Activated B cell treated with CpG ODN at 0.5 μM for 24 hours (primary cell): ENCODE measurements at regions not wholly inside any gene's neighbourhood (a gene's known extent, or its start where the extent isn't known, plus 50 kb on each side); places are given as distances from the start of the nearest gene placed in this dataset.

Source experiments
- ATAC-seq: fragments of 200-7000 bp; cut with Tn5 transposase; one replicate; pipeline ENCODE4 v1.10.0; 2021; ENCODE audit warnings: low read depth, mild to moderate bottlenecking, moderate library complexity
- CTCF ChIA-PET: fragments of 350-600 bp; sonication (Branson Sonifier 250); formaldehyde crosslinking; loops from one replicate; lab custom pipeline; 2021; ENCODE audit warnings: antibody characterized with exemption; lab: Charles Lee
- POLR2A ChIA-PET: fragments of 350-600 bp; sonication (Branson Sonifier 250); formaldehyde crosslinking; loops from one replicate; lab custom pipeline; 2021; ENCODE audit warnings: antibody characterized with exemption; lab: Charles Lee
- DNase-seq: peaks from one replicate; pipeline ENCODE4 v3.0.0; 2022
- H3K27ac Mint-ChIP-seq: one replicate; pipeline ENCODE4 v1.8.0; 2020; ENCODE audit warnings: mixed read lengths
- H3K27me3 Mint-ChIP-seq: one replicate; pipeline ENCODE4 v1.8.0; 2021; ENCODE audit warnings: mixed read lengths
- H3K36me3 Mint-ChIP-seq: one replicate; pipeline ENCODE4 v1.8.0; 2021; ENCODE audit warnings: low read depth, mixed read lengths
- H3K4me1 Mint-ChIP-seq: one replicate; pipeline ENCODE4 v1.8.0; 2021; ENCODE audit warnings: mixed read lengths
- H3K4me3 Mint-ChIP-seq: one replicate; pipeline ENCODE4 v1.8.0; 2020; ENCODE audit warnings: mild to moderate bottlenecking, mixed read lengths
- H3K9me3 Mint-ChIP-seq: one replicate; pipeline ENCODE4 v1.8.0; 2020; ENCODE audit warnings: mixed read lengths
- CTCF ChIP-seq: fragments of 200-600 bp; IDR thresholded peaks from one replicate; pipeline ENCODE4 v1.8.0; 2022; ENCODE audit warnings: antibody characterized with exemption, mild to moderate bottlenecking
- intact Hi-C: fragments of 100-400 bp; cut with micrococcal nuclease; formaldehyde crosslinking; loops from one replicate; pipeline ENCODE4 v1.15.1; 2024

DNA sequence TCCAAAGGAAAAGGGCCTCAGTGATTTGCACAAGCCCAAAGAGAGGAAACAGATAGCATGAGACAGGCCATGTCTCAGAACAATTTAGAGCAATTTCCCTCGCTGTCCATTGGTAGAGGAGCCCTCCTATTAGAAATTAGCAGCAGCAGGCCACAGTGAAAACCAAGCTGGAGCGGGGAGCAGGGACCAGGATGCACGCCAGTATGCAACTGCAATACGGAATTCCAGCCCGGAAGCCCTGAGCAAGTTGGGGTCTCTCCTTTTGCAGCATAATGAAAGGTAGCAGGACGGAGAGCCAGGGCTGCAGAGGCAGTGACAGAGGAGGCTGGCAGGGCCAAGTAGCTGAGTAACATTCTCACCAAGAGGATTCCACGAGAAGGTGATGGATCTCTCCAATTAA, 84.9 kb upstream of the CLMN start:
- Mint-ChIP-seq H3K36me3 (peaks cover 13% of the 10 kb centered on the region), H3K4me1 (peaks cover 2% of the 10 kb centered on the region), H3K9me3 (no peaks in the 10 kb centered on the region), H3K4me3 (no peak overlapping the region), H3K27me3 (no peaks in the 10 kb centered on the region), H3K27ac (no peak overlapping the region)
- ChIA-PET CTCF (no interaction called here), POLR2A (no interaction called here)
- DNase-seq: no peak
- TF ChIP-seq CTCF: no peak
- intact Hi-C loops: no loop called here
- ATAC-seq: no peak

DNA sequence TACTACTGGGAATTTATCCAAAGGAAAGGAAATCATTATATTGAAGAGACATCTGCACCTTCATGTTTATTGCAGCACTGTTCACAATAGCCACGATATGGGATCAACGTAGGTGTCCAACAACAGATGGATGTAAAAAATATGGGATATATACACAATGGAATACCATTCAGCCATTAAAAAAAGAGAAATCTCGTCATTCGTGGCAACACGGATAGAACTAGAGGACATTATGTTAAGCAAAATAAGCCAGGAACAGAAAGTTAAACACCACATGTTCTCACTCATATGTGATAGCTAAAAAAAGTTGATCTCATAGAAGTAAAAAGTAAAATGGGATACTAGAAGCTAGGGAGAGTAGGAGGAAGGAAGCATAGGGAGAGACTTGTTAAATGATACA, 82.9 kb upstream of the CLMN start:
- Mint-ChIP-seq H3K27ac (no peak overlapping the region), H3K36me3 (peaks cover 3% of the 10 kb centered on the region), H3K4me1 (peaks cover 2% of the 10 kb centered on the region), H3K9me3 (no peaks in the 10 kb centered on the region), H3K27me3 (no peaks in the 10 kb centered on the region), H3K4me3 (no peak overlapping the region)
- ChIA-PET CTCF (interaction anchor here (1.2 kb wide), 1 partner anchor 40 kb away, joined by 4 read pairs; no protein-coding TSS in a partner anchor), POLR2A (no interaction called here)
- no peak for TF ChIP-seq CTCF
- intact Hi-C loops: no loop called here
- DNase-seq: no peak
- ATAC-seq: no peak

GRCh38 chr14:95402176-95402575, 82.5 kb upstream of the CLMN start:
- ChIA-PET CTCF (interaction anchor here (1.2 kb wide), 1 partner anchor 40 kb away, joined by 4 read pairs; no protein-coding TSS in a partner anchor), POLR2A (no interaction called here)
- Mint-ChIP-seq H3K36me3 (peaks cover 2% of the 10 kb centered on the region), H3K9me3 (no peaks in the 10 kb centered on the region), H3K4me3 (no peak overlapping the region), H3K4me1 (peaks cover 2% of the 10 kb centered on the region), H3K27me3 (no peaks in the 10 kb centered on the region), H3K27ac (no peak overlapping the region)
- no peak for DNase-seq
- intact Hi-C loops: no loop called here
- no peak for ATAC-seq
- no peak for TF ChIP-seq CTCF

DNA sequence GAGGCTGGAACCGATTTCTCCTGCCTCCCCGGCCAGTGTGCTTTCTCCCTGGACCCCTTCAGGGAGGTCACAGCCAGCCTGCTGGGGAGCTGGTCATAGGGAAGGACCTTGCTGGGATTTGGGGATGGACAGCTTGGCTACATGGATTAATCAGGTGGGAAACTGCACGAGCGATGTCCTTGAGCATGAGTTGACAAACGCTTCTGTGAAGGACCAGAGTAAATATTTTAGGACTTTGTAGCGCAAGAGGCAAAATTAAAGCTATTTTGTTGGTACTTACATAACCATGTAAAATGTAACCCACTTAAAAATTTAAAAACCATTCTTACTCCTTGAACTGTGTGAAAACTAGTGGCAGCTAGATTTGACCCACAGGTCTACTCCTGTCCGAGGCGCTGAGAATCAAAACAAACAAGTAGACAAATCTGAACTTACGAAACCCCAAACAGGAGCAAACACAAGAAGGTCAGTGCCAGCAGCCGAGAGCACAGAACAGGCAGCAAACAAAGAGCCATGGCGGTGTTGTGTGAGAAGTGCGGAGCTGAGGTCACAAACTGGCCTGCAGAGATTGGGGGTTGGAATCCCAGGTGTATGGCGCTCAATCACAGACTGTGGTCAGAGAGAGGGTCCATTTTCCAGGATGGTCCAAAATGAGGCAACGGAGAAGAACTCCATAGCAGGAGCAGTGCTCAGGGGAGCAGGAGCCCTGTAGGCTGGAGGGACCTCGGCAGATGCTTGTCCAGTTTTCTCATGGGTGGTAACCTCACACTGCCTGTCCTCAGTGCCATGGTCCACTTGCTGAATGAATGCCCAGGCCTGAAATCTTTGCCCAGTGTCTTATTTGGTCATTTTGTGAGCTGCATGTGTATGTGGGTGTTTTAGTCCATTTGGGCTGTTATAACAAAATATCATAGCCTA, 79.2 kb upstream of the CLMN start:
- ChIA-PET CTCF (no interaction called here), POLR2A (no interaction called here)
- H3K27ac Mint-ChIP-seq: peak overlapping the region; percentile 6
- TF ChIP-seq CTCF: no peak
- no peaks in the 10 kb centered on the region for H3K36me3 Mint-ChIP-seq
- intact Hi-C loops: no loop called here
- no peaks in the 10 kb centered on the region for H3K9me3 Mint-ChIP-seq
- no peak overlapping the region for H3K4me3 Mint-ChIP-seq
- H3K4me1 Mint-ChIP-seq: peaks cover 5% of the 10 kb centered on the region
- ATAC-seq (no peak), DNase-seq (no peak)
- H3K27me3 Mint-ChIP-seq: no peaks in the 10 kb centered on the region

- no peaks in the 10 kb centered on the region for H3K27me3 Mint-ChIP-seq
Observed at GRCh38 chr14:95397325-95397724, 77.6 kb upstream of the CLMN start.

More at GRCh38 chr14:95397325-95397724, 77.6 kb upstream of the CLMN start:
- Mint-ChIP-seq H3K4me3 (no peak overlapping the region), H3K27ac (no peak overlapping the region), H3K36me3 (no peaks in the 10 kb centered on the region), H3K4me1 (peaks cover 5% of the 10 kb centered on the region), H3K9me3 (no peaks in the 10 kb centered on the region)
- intact Hi-C loops: no loop called here
- ChIA-PET CTCF (no interaction called here), POLR2A (interaction anchor here (0.6 kb wide), 1 partner anchor 340 kb away, joined by 9 read pairs; no protein-coding TSS in a partner anchor)
- TF ChIP-seq CTCF: no peak
- ATAC-seq (no peak), DNase-seq (no peak)
